Gastroesophageal sphincter (tissue), 4 donors: ENCODE measurements at regions not wholly inside any gene's neighbourhood (a gene's known extent, or its start where the extent isn't known, plus 50 kb on each side); places are given as distances from the start of the nearest gene placed in this dataset.

Source experiments
- ATAC-seq: fragments of 150-250 bp; one replicate; pipeline ENCODE4 v1.9.1; 2016; ENCODE audit warnings: mild to moderate bottlenecking, moderate library complexity
- H3K27ac ChIP-seq, 4 donors: fragments of 200-600 bp; sonication (generic) in 3 of 4; 1 replicate in 3 of 4; 2 replicates in 1 of 4; pipeline ENCODE4 v1.5.1; 2016 to 2019
- H3K27me3 ChIP-seq: fragments of 200-600 bp; sonication (generic); one replicate; pipeline ENCODE4 v1.5.1; 2019
- H3K36me3 ChIP-seq, 2 donors: fragments of 200-600 bp; sonication (generic); one replicate each; pipeline ENCODE4 v1.5.1; 2019; ENCODE audit warnings: control low read depth in 1 of 2
- H3K4me1 ChIP-seq, 3 donors: fragments of 200-600 bp; sonication (generic); 1 replicate in 2 of 3; 2 replicates in 1 of 3; pipeline ENCODE4 v1.5.1; 2016 to 2019; ENCODE audit warnings: control low read depth in 2 of 3
- H3K4me3 ChIP-seq, 2 donors: fragments of 200-600 bp; sonication (generic); one replicate each; pipeline ENCODE4 v1.5.1; 2019; ENCODE audit warnings: mild to moderate bottlenecking in 1 of 2, moderate library complexity in 1 of 2
- H3K9me3 ChIP-seq, 3 donors: fragments of 200-600 bp; sonication (generic); one replicate each; pipeline ENCODE4 v1.5.1; 2017 to 2019; ENCODE audit warnings: control low read depth in 2 of 3
- CTCF ChIP-seq, 4 experiments: fragments of 200-600 bp in 2 of 4; fragments of 450-650 bp in 2 of 4; sonication (generic) in 1 of 4; IDR thresholded peaks; one replicate each; pipeline ENCODE4 v1.5.1; 2017 to 2019; ENCODE audit warnings: antibody characterized with exemption in 4 of 4, mild to moderate bottlenecking in 2 of 4, moderate library complexity in 2 of 4
- EP300 ChIP-seq: sonication (generic); formaldehyde crosslinking; IDR thresholded peaks from one replicate; pipeline ENCODE4 v1.6.1; 2017; ENCODE audit warnings: antibody characterized with exemption, mild to moderate bottlenecking
- POLR2A ChIP-seq, 2 donors: fragments of 450-650 bp; IDR thresholded peaks; one replicate each; pipeline ENCODE4 v1.6.1; 2017; ENCODE audit warnings: antibody characterized with exemption in 2 of 2, mild to moderate bottlenecking in 2 of 2, moderate library complexity in 1 of 2
- POLR2AphosphoS5 ChIP-seq: sonication (generic); formaldehyde crosslinking; IDR thresholded peaks from one replicate; pipeline ENCODE4 v1.6.1; 2017; ENCODE audit warnings: antibody characterized with exemption
- WGBS, 2 donors: methylation state at CpG; one replicate each; pipeline ENCODE4 v1.1.5; 2018; ENCODE audit warnings: low coverage in 1 of 2; 5-methylcytosine and 5-hydroxymethylcytosine counted together

GRCh38 chr4:166535865-166536264 is 662.8 kb downstream of the TLL1 start:
- ATAC-seq: no peak
- 74 to 89% methylated on average over 7 of the region's 7 CpGs for WGBS, 2 donors
- H3K4me3 ChIP-seq: no peak overlapping the region
- no peak for TF ChIP-seq EP300
- TF ChIP-seq POLR2A (IDR thresholded peaks at IDR 0.05): no peak
- TF ChIP-seq CTCF (IDR thresholded peaks at IDR 0.05): no peak
- no peak for TF ChIP-seq POLR2AphosphoS5
- H3K9me3 ChIP-seq: no peaks in the 10 kb centered on the region
- no peaks in the 10 kb centered on the region for H3K27me3 ChIP-seq
- no peaks in the 10 kb centered on the region for H3K36me3 ChIP-seq
- H3K4me1 ChIP-seq: no peaks in the 10 kb centered on the region
- H3K27ac ChIP-seq: no peak overlapping the region

- Histone ChIP-seq H3K4me3 (no peak overlapping the region), H3K36me3 (no peaks in the 10 kb centered on the region), H3K9me3 (no peaks in the 10 kb centered on the region), H3K27ac (no peak overlapping the region), H3K4me1 (no peaks in the 10 kb centered on the region), H3K27me3 (no peaks in the 10 kb centered on the region)
- 40 to 90% methylated on average over 1 of the region's 2 CpGs for WGBS, 2 donors
- no peak for ATAC-seq
- no peak for TF ChIP-seq POLR2AphosphoS5
- no peak for TF ChIP-seq CTCF (IDR thresholded peaks at IDR 0.05)
- no peak for TF ChIP-seq POLR2A (IDR thresholded peaks at IDR 0.05)
- no peak for TF ChIP-seq EP300
Observed at GRCh38 chr4:166538491-166539005, 665.5 kb downstream of the TLL1 start.

GRCh38 chr4:166546009-166546408 is 673.0 kb downstream of the TLL1 start:
- no peaks in the 10 kb centered on the region for H3K4me1 ChIP-seq
- peak; percentile 16 for ATAC-seq
- H3K27me3 ChIP-seq: no peaks in the 10 kb centered on the region
- TF ChIP-seq POLR2AphosphoS5 (no peak), CTCF (IDR thresholded peaks at IDR 0.05) (no peak), EP300 (no peak), POLR2A (IDR thresholded peaks at IDR 0.05) (no peak)
- H3K4me3 ChIP-seq: no peak overlapping the region
- no peaks in the 10 kb centered on the region for H3K9me3 ChIP-seq
- WGBS, 2 donors: 84 to 90% methylated on average over 2 to 6 of the region's 6 CpGs
- no peak overlapping the region for H3K27ac ChIP-seq
- no peaks in the 10 kb centered on the region for H3K36me3 ChIP-seq

- 100% methylated on average over 1 to 2 of the region's 2 CpGs for WGBS, 2 donors
- H3K27me3 ChIP-seq: no peaks in the 10 kb centered on the region
- TF ChIP-seq POLR2A (IDR thresholded peaks at IDR 0.05): no peak
- no peak for ATAC-seq
- no peaks in the 10 kb centered on the region for H3K9me3 ChIP-seq
- no peaks in the 10 kb centered on the region for H3K4me1 ChIP-seq
- H3K36me3 ChIP-seq: no peaks in the 10 kb centered on the region
- H3K4me3 ChIP-seq: no peak overlapping the region
- no peak overlapping the region for H3K27ac ChIP-seq
Observed at GRCh38 chr4:166577639-166578038, 656.7 kb downstream of the SPOCK3 start.

GRCh38 chr4:166585491-166585890 is 648.8 kb downstream of the SPOCK3 start:
- H3K9me3 ChIP-seq: no peaks in the 10 kb centered on the region
- H3K36me3 ChIP-seq: no peaks in the 10 kb centered on the region
- no peak for TF ChIP-seq POLR2A (IDR thresholded peaks at IDR 0.05)
- no peak for TF ChIP-seq EP300
- no peak for TF ChIP-seq CTCF (IDR thresholded peaks at IDR 0.05)
- TF ChIP-seq POLR2AphosphoS5: no peak
- WGBS, 2 donors: 80 to 83% methylated on average over 3 of the region's 3 CpGs
- no peaks in the 10 kb centered on the region for H3K4me1 ChIP-seq
- ATAC-seq: no peak
- H3K4me3 ChIP-seq: no peak overlapping the region
- H3K27me3 ChIP-seq: no peaks in the 10 kb centered on the region
- no peak overlapping the region for H3K27ac ChIP-seq
